Astrocyte of the spinal cord (primary cell): ENCODE measurements at regions not wholly inside any gene's neighbourhood (a gene's known extent, or its start where the extent isn't known, plus 50 kb on each side); places are given as distances from the start of the nearest gene placed in this dataset.
A peak's percentile ranks its signal among the peaks of the same experiment; 100 is the strongest.

ENCODE experiments used
- DNase-seq: peaks from one replicate; pipeline ENCODE4 v3.0.0; 2011; ENCODE audit warnings: low read depth, low spot score
- H3K4me3 ChIP-seq: 2 replicates; pipeline ENCODE4 v1.5.1; 2011; ENCODE audit warnings: low read depth, mild to moderate bottlenecking, low read length, moderate library complexity
- in situ Hi-C: cut with HindIII; loops from 2 replicates; pipeline ENCODE4 v1.10.0; 2017; ENCODE audit warnings: low sequenced_read_pairs
- TF ChIP-seq, protein P1 (sequence below): IDR thresholded peaks from 2 replicates; pipeline ENCODE4 v1.5.1; 2012; ENCODE audit warnings: low read depth, mild to moderate bottlenecking, low read length, inconsistent platforms

DNA sequence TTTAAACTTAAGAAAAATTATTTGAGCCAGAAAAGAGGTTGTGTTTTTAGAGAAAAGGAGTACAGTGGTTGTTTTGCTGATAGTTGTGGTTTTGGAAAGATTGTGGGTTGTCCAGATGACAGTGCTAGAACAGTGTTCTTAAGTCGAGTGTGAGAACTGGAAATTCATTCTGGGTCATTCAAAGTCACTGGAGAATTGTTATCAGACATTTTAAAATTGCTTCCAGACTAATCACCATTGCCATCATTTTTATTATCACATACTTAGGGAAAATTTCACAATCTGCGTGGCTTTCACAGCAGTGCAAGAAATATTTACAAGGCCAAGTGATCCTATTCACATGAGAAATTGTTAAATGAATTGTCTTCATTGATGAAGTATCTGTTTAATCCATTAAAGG, 242.2 kb upstream of the DDI1 start:
- no peak overlapping the region for H3K4me3 ChIP-seq
- peak; percentile 8 for DNase-seq
- in situ Hi-C loops, result no loop called here
- TF ChIP-seq, protein P1, sequence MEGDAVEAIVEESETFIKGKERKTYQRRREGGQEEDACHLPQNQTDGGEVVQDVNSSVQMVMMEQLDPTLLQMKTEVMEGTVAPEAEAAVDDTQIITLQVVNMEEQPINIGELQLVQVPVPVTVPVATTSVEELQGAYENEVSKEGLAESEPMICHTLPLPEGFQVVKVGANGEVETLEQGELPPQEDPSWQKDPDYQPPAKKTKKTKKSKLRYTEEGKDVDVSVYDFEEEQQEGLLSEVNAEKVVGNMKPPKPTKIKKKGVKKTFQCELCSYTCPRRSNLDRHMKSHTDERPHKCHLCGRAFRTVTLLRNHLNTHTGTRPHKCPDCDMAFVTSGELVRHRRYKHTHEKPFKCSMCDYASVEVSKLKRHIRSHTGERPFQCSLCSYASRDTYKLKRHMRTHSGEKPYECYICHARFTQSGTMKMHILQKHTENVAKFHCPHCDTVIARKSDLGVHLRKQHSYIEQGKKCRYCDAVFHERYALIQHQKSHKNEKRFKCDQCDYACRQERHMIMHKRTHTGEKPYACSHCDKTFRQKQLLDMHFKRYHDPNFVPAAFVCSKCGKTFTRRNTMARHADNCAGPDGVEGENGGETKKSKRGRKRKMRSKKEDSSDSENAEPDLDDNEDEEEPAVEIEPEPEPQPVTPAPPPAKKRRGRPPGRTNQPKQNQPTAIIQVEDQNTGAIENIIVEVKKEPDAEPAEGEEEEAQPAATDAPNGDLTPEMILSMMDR, result no peak

DNA sequence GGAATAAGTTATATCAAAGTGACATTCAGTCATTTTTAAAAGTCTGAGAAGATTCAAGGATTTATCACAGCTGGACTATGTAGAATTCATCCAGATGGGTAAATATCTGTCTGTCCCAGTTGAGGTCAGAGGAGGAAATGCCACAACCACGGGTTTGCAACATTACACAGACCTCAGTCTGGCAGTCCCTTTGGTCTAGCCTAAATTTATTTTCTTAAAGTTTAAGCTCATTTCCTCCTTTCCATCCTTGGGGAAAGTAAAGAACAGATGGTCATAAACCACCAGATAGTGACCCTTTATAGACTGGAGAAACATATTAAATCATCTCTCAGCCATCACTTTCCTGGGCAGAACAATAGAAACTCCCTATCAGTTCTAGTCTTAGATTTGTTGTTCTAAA, 238.4 kb upstream of the DDI1 start:
- H3K4me3 ChIP-seq, result no peak overlapping the region
- in situ Hi-C loops, result no loop called here
- DNase-seq, result peak; percentile 69
- TF ChIP-seq, protein P1, result no peak

DNA sequence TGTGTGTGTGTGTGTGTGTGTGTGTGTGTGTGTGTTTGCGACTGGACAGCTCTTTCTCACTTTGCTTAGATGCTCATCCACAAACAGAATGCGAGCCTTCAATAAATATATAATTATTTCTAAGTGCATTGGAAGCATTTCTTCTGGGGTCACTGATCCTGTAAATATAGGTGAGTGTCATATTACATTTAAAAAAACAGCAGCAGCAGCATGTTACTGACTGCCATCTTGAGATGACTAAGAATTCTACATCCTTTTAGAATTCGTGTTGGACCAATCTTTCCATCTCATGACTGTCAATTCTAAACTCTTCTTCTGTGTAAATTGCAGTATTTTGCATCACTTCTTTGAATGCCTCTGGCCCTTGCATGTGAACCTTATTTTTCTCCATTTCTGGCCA, 238.0 kb upstream of the DDI1 start:
- in situ Hi-C loops, result no loop called here
- TF ChIP-seq, protein P1, result no peak
- no peak overlapping the region for H3K4me3 ChIP-seq
- no peak for DNase-seq

DNA sequence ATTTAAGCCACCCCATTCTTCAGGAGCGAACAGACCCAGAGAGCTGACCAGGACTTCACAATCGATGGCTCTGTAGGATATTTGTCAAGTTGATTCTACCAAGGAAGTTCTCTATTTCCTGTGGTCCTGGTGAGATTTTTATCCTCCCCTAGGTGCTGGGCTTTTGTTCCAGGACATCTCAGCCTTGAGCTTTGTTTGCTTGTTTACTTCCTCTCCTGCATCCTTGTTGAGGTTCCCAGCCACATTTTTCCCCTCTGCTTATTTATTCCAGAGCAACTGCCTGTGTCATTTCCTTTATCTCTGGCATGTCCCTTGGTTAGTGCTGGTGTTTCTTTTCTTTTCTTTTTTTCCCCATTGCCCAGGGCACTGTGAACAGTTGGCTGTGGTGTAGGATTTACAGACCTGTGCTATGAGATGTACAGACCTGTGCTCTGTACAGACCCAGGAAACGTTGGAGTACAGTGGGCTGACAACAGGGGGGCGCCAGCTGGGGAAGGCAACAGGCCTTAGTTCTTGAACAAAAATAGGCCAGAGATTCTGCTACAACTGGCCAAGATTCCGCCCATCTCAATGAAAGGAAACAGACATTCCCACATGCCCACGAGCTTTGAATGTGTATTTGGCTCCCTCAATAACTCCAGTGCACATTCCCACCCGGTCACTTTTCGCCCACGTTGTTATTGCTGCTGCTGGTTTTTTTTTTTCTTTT, 235.9 kb upstream of the DDI1 start:
- in situ Hi-C loops, result no loop called here
- TF ChIP-seq, protein P1, result no peak
- no peak overlapping the region for H3K4me3 ChIP-seq
- no peak for DNase-seq

DNA sequence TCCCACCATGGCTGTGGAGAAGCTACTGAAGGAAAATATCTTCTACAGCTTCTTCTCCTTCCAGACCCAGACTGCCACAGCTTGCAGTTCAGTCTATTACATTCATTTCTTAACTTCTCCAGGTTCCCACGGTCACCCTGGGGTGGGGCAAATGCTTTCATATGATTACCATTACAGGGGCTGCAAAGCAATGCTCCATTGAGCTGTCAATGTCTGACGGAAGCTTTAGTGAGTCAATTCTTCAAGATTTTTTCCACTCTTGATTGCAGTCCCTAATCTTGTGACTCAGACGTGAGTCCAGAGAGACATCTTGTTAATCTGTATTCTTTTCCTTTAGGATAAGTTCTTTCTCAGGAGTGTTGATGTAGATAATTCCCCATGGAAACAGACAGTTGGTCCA, 233.4 kb upstream of the DDI1 start:
- peak; percentile 18 for DNase-seq
- no peak overlapping the region for H3K4me3 ChIP-seq
- TF ChIP-seq, protein P1, result no peak
- in situ Hi-C loops, result no loop called here

DNA sequence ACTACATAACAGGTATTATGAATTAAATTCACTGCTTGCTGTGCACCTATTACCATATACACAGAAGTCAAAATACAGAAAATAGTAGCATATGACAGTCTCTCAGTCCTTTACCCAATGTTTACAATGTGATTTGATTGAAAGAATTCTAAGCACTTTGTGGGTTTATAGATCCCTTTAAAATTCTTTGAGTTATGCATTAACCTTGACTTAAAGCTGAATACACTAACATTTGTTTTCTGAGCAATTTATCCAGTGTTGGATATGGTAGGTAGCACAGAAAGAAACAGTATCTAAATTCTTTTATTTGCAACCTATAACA, 230.8 kb upstream of the DDI1 start:
- no peak overlapping the region for H3K4me3 ChIP-seq

More for the DNA sequence above, 230.8 kb upstream of the DDI1 start:
- TF ChIP-seq, protein P1, result no peak
- DNase-seq, result no peak
- in situ Hi-C loops, result no loop called here
